Breast epithelium (tissue), 4 donors: ENCODE measurements at regions not wholly inside any gene's neighbourhood (a gene's known extent, or its start where the extent isn't known, plus 50 kb on each side); places are given as distances from the start of the nearest gene placed in this dataset.

Experiments
- DNase-seq, 2 donors: peaks; one replicate each; pipeline ENCODE4 v3.0.0-alpha.2; 2019; ENCODE audit warnings: low spot score in 2 of 2
- H3K27ac ChIP-seq, 2 donors: fragments of 200-600 bp; sonication (generic) in 1 of 2; one replicate each; pipeline ENCODE4 v1.5.1; 2016 to 2019; ENCODE audit warnings: mild to moderate bottlenecking in 1 of 2
- H3K27me3 ChIP-seq, 2 donors: fragments of 200-600 bp; sonication (generic) in 1 of 2; one replicate each; pipeline versions ENCODE4 v1.5.1 to v1.6.0; 2017 to 2019; ENCODE audit warnings: control low read depth in 1 of 2, mild to moderate bottlenecking in 1 of 2
- H3K36me3 ChIP-seq: fragments of 200-600 bp; one replicate; pipeline ENCODE4 v1.5.1; 2019
- H3K4me1 ChIP-seq, 2 donors: fragments of 200-600 bp; sonication (generic); one replicate each; pipeline ENCODE4 v1.5.1; 2016 to 2019; ENCODE audit warnings: control low read depth in 1 of 2
- H3K4me3 ChIP-seq, 3 donors: fragments of 200-600 bp; sonication (generic); 1 replicate in 2 of 3; 2 replicates in 1 of 3; pipeline ENCODE4 v1.5.1; 2016 to 2019; ENCODE audit warnings: mild to moderate bottlenecking in 3 of 3, moderate library complexity in 2 of 3
- H3K9me3 ChIP-seq, 2 donors: fragments of 200-600 bp; sonication (generic) in 1 of 2; one replicate each; pipeline ENCODE4 v1.5.1; 2016 to 2019; ENCODE audit warnings: control low read depth in 1 of 2
- CTCF ChIP-seq, 3 donors: fragments of 450-650 bp; IDR thresholded peaks; one replicate each; pipeline ENCODE4 v1.5.1; 2016 to 2017; ENCODE audit warnings: antibody characterized with exemption in 3 of 3, mild to moderate bottlenecking in 3 of 3, moderate library complexity in 3 of 3
- POLR2A ChIP-seq: fragments of 450-650 bp; IDR thresholded peaks from one replicate; pipeline ENCODE4 v1.6.1; 2016; ENCODE audit warnings: antibody characterized with exemption, mild to moderate bottlenecking, moderate library complexity
- POLR2AphosphoS5 ChIP-seq, 3 donors: sonication (generic); formaldehyde crosslinking; IDR thresholded peaks; one replicate each; pipeline ENCODE4 v1.6.1; 2017; ENCODE audit warnings: antibody characterized with exemption in 3 of 3
- intact Hi-C: fragments of 100-400 bp; cut with DNase I; formaldehyde crosslinking; loops from one replicate; pipeline ENCODE4 v1.15.1; 2023; ENCODE audit warnings: low total_unique reads

DNA sequence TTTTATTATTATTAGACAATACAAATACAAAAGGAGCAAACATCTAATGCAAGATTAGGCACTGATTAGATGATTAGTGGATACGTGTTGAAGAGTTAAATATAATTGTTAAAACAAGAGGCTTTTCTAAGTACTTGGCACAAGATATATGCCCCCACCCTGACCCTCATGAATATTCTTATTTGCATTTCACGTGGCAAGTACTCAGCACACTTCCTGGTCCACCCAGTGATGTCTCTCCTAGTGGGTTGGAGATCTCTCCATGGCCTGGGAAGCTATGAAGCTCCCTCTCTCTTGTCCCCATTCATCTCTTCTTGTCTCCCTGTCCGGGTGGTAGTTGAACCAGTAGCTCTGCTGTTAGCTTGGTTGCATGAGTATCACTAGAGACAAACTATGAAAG lies 375.3 kb downstream of the ADRA2A start:
- H3K36me3 ChIP-seq: no peaks in the 10 kb centered on the region
- TF ChIP-seq CTCF (IDR thresholded peaks at IDR 0.05): no peak
- TF ChIP-seq POLR2A: no peak
- no peak for TF ChIP-seq POLR2AphosphoS5 (IDR thresholded peaks at IDR 0.05)
- H3K27me3 ChIP-seq: no peaks in the 10 kb centered on the region
- H3K9me3 ChIP-seq: no peaks in the 10 kb centered on the region
- DNase-seq: no peak
- H3K4me3 ChIP-seq: no peak overlapping the region
- no peaks in the 10 kb centered on the region for H3K4me1 ChIP-seq
- intact Hi-C loops: no loop called here
- no peak overlapping the region for H3K27ac ChIP-seq

- peak overlapping the region in 1 of 2 donors; percentile 20 for H3K27ac ChIP-seq
- no peak for DNase-seq
- H3K4me3 ChIP-seq: no peak overlapping the region
- no peak for TF ChIP-seq POLR2AphosphoS5 (IDR thresholded peaks at IDR 0.05)
- TF ChIP-seq CTCF (IDR thresholded peaks at IDR 0.05): no peak
- TF ChIP-seq POLR2A: no peak
- no peaks in the 10 kb centered on the region for H3K27me3 ChIP-seq
- no peaks in the 10 kb centered on the region for H3K36me3 ChIP-seq
- H3K9me3 ChIP-seq: no peaks in the 10 kb centered on the region
- intact Hi-C loops: no loop called here
- H3K4me1 ChIP-seq: no peaks in the 10 kb centered on the region
Measured at GRCh38 chr10:111455776-111456426, 379.1 kb downstream of the ADRA2A start.

DNA sequence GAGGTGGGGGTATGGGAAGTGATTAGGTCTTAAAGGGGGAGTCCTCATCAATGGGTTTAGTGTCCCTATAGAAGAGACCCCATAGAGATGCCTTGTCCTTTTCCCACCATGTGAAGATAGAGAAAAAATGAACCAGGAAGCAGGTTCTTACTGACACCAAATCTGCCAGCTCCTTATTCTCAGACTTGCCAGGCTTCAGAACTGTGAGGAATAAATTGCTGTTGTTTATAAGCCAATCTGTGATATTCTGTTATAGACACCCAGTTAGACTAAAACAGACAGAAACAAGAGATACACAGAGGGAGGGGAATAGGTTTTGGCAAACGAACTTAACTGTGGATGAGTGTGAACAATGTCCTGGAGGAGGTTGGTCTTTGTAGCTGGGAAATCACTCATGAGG lies 381.4 kb downstream of the ADRA2A start:
- intact Hi-C loops: no loop called here
- H3K36me3 ChIP-seq: no peaks in the 10 kb centered on the region
- DNase-seq: no peak
- H3K27me3 ChIP-seq: no peaks in the 10 kb centered on the region
- no peak overlapping the region for H3K4me3 ChIP-seq
- no peaks in the 10 kb centered on the region for H3K4me1 ChIP-seq
- TF ChIP-seq POLR2AphosphoS5 (IDR thresholded peaks at IDR 0.05) (no peak), CTCF (IDR thresholded peaks at IDR 0.05) (no peak), POLR2A (no peak)
- no peaks in the 10 kb centered on the region for H3K9me3 ChIP-seq
- no peak overlapping the region for H3K27ac ChIP-seq

- intact Hi-C loops: no loop called here
Measured at GRCh38 chr10:111459967-111460366, 383.1 kb downstream of the ADRA2A start.

GRCh38 chr10:111472445-111472844 lies 395.6 kb downstream of the ADRA2A start:
- Histone ChIP-seq H3K27ac (no peak overlapping the region), H3K4me1 (no peaks in the 10 kb centered on the region), H3K27me3 (no peaks in the 10 kb centered on the region), H3K9me3 (no peaks in the 10 kb centered on the region), H3K36me3 (no peaks in the 10 kb centered on the region), H3K4me3 (no peak overlapping the region)
- no peak for DNase-seq
- intact Hi-C loops: no loop called here
- TF ChIP-seq CTCF (IDR thresholded peaks at IDR 0.05): no peak
- TF ChIP-seq POLR2A: no peak

More at GRCh38 chr10:111459967-111460366, 383.1 kb downstream of the ADRA2A start:
- Histone ChIP-seq H3K27me3 (no peaks in the 10 kb centered on the region), H3K36me3 (no peaks in the 10 kb centered on the region), H3K4me3 (no peak overlapping the region), H3K4me1 (no peaks in the 10 kb centered on the region), H3K9me3 (no peaks in the 10 kb centered on the region), H3K27ac (no peak overlapping the region)
- DNase-seq: no peak
- TF ChIP-seq POLR2A (no peak), POLR2AphosphoS5 (IDR thresholded peaks at IDR 0.05) (no peak), CTCF (IDR thresholded peaks at IDR 0.05) (no peak)
